ENCODE measurements at regions not wholly inside any gene's neighbourhood (a gene's known extent, or its start where the extent isn't known, plus 50 kb on each side); places are given as distances from the start of the nearest gene placed in this dataset.
"Not testable (repeated sequence)": the region's sequence is repeated elsewhere in the genome, so short reads cannot be mapped to it uniquely, and the experiment has no call there.

- DNase-seq (ENCODE audit: low read depth) = no peak
Measured at GRCh38 chr6:137969874-137970273, 102.8 kb downstream of the TNFAIP3 start.

- DNase-seq (ENCODE audit: low read depth) = no peak
Measured at GRCh38 chr6:137970368-137970767, 103.3 kb downstream of the TNFAIP3 start.

- DNase-seq (ENCODE audit: low read depth) = no peak
Measured at GRCh38 chr6:137973201-137973600, 106.1 kb downstream of the TNFAIP3 start.

GRCh38 chr6:137975188-137975940 is 108.3 kb downstream of the TNFAIP3 start:
- DNase-seq (ENCODE audit: low read depth) = peak; percentile 17

- DNase-seq (ENCODE audit: low read depth) = no peak
Measured at GRCh38 chr6:137976430-137976829, 109.4 kb downstream of the TNFAIP3 start.

GRCh38 chr6:137977206-137977605 is 110.1 kb downstream of the TNFAIP3 start:
- DNase-seq (ENCODE audit: low read depth) = no peak

- no peak for DNase-seq (ENCODE audit: low read depth)
Measured at GRCh38 chr6:137977814-137978213, 110.8 kb downstream of the TNFAIP3 start.

GRCh38 chr6:137978252-137978896 is 111.3 kb downstream of the TNFAIP3 start:
- DNase-seq (ENCODE audit: low read depth) = peak; percentile 19

GRCh38 chr6:137979263-137979662 is 112.2 kb downstream of the TNFAIP3 start:
- DNase-seq (ENCODE audit: low read depth) = not testable (repeated sequence)

GRCh38 chr6:137980777-137981176 is 113.7 kb downstream of the TNFAIP3 start:
- no peak for DNase-seq (ENCODE audit: low read depth)

- DNase-seq (ENCODE audit: low read depth) = no peak
Measured at GRCh38 chr6:137981758-137982157, 114.7 kb downstream of the TNFAIP3 start.

- no peak for DNase-seq (ENCODE audit: low read depth)
Measured at GRCh38 chr6:137982418-137983189, 115.5 kb downstream of the TNFAIP3 start.

- no peak for DNase-seq (ENCODE audit: low read depth)
Measured at GRCh38 chr6:137983269-137983668, 116.2 kb downstream of the TNFAIP3 start.

GRCh38 chr6:137989664-137990063 is 117.6 kb downstream of the PERP start:
- no peak for DNase-seq (ENCODE audit: low read depth)

- DNase-seq (ENCODE audit: low read depth) = no peak
Measured at GRCh38 chr6:137995371-137995770, 111.8 kb downstream of the PERP start.

- no peak for DNase-seq (ENCODE audit: low read depth)
Measured at GRCh38 chr6:137998461-137999019, 108.7 kb downstream of the PERP start.

GRCh38 chr6:137999815-138000214 is 107.4 kb downstream of the PERP start:
- no peak for DNase-seq (ENCODE audit: low read depth)

- no peak for DNase-seq (ENCODE audit: low read depth)
Measured at GRCh38 chr6:138000941-138001340, 106.3 kb downstream of the PERP start.

- peak; percentile 40 for DNase-seq (ENCODE audit: low read depth)
Measured at GRCh38 chr6:138001750-138002349, 105.4 kb downstream of the PERP start.

GRCh38 chr6:138004430-138005287 is 102.6 kb downstream of the PERP start:
- DNase-seq (ENCODE audit: low read depth) = peak; percentile 14

GRCh38 chr6:138005846-138006245 is 101.4 kb downstream of the PERP start:
- no peak for DNase-seq (ENCODE audit: low read depth)
